Common myeloid progenitor, CD34-positive (primary cell): ENCODE measurements at regions not wholly inside any gene's neighbourhood (a gene's known extent, or its start where the extent isn't known, plus 50 kb on each side); places are given as distances from the start of the nearest gene placed in this dataset.

Source experiments
- CTCF ChIA-PET: fragments of 350-600 bp; sonication (Branson Sonifier 250); formaldehyde crosslinking; loops from one replicate; lab custom pipeline; 2021; ENCODE audit warnings: antibody characterized with exemption; lab: Charles Lee
- POLR2A ChIA-PET: fragments of 350-600 bp; sonication (Branson Sonifier 250); formaldehyde crosslinking; loops from one replicate; lab custom pipeline; 2021; ENCODE audit warnings: antibody characterized with exemption; lab: Charles Lee
- DNase-seq, 3 donors: peaks; one replicate each; pipeline versions ENCODE4 v3.0.0 to v3.0.0-alpha.2; 2013
- H3K27ac ChIP-seq, 2 experiments: 1 replicate in 1 of 2; 2 replicates in 1 of 2; pipeline ENCODE4 v1.7.0; 2013; ENCODE audit warnings: inconsistent platforms in 2 of 2, low read length in 2 of 2, mild to moderate bottlenecking in 2 of 2, low read depth in 1 of 2, moderate library complexity in 1 of 2; ENCODE audit not compliant: severe bottlenecking in 2 of 2, insufficient read depth in 1 of 2, poor library complexity in 1 of 2
- H3K27me3 ChIP-seq, 5 experiments: replicated peaks in 2 of 5; 1 replicate in 3 of 5; 2 replicates in 2 of 5; pipeline versions ENCODE4 v1.6.1 to v1.7.0; 2013; ENCODE audit warnings: low read length in 4 of 5, mild to moderate bottlenecking in 2 of 5, moderate library complexity in 2 of 5, inconsistent platforms in 1 of 5; ENCODE audit not compliant: insufficient read depth in 5 of 5, control insufficient read depth in 4 of 5
- H3K36me3 ChIP-seq, 4 experiments: 1 replicate in 2 of 4; 2 replicates in 2 of 4; pipeline versions ENCODE4 v1.6.1 to v1.7.0; 2013; ENCODE audit warnings: low read length in 3 of 4, control low read depth in 1 of 4, mild to moderate bottlenecking in 1 of 4; ENCODE audit not compliant: control insufficient read depth in 4 of 4, insufficient read depth in 4 of 4
- H3K4me1 ChIP-seq, 4 experiments: 1 replicate in 3 of 4; 2 replicates in 1 of 4; pipeline versions ENCODE4 v1.6.1 to v1.7.1; 2013; ENCODE audit warnings: low read length in 3 of 4, mild to moderate bottlenecking in 3 of 4, control low read depth in 1 of 4, inconsistent platforms in 1 of 4, moderate library complexity in 1 of 4; ENCODE audit not compliant: control insufficient read depth in 4 of 4, insufficient read depth in 4 of 4; ENCODE audit errors: control extremely low read depth in 1 of 4
- H3K4me3 ChIP-seq, 7 experiments: 1 replicate in 4 of 7; 2 replicates in 3 of 7; pipeline versions ENCODE4 v1.5.1 to v1.7.0; 2013; ENCODE audit warnings: mild to moderate bottlenecking in 7 of 7, low read length in 6 of 7, moderate library complexity in 6 of 7, inconsistent platforms in 2 of 7, low read depth in 2 of 7, control low read depth in 1 of 7; ENCODE audit not compliant: insufficient read depth in 4 of 7, control insufficient read depth in 1 of 7; ENCODE audit errors: extremely low read depth in 1 of 7
- H3K9me3 ChIP-seq, 5 experiments: 1 replicate in 4 of 5; 2 replicates in 1 of 5; pipeline versions ENCODE4 v1.6.1 to v1.7.1; 2013; ENCODE audit warnings: low read length in 4 of 5, mild to moderate bottlenecking in 2 of 5, inconsistent platforms in 1 of 5, low read depth in 1 of 5, moderate library complexity in 1 of 5; ENCODE audit not compliant: control insufficient read depth in 4 of 5, insufficient read depth in 2 of 5; ENCODE audit errors: control extremely low read depth in 1 of 5
- WGBS: methylation state at CpG from one replicate; pipeline ENCODE4 v1.1.5; 2013; ENCODE audit not compliant: insufficient coverage; 5-methylcytosine and 5-hydroxymethylcytosine counted together

DNA sequence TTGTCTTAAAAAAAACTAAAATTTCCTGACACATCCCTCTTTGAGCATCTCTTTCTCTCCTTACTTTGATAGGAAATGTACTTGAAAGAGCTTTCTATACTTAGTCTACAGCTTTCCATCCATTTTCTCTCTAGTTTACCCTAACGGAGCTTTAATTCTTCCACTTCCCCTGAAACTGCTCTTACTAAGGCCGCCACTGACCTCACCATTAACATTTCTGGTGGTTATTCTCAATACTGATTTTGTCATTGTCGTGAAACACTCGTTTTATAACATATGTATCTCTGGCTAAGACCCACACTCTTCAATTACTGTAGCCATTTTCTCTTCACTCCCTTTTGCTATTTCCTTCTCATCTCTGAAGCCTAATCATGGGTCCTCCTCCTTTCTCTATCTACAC lies 262.0 kb upstream of the FERD3L start:
- no peaks in the 10 kb centered on the region for H3K9me3 ChIP-seq
- DNase-seq, result no peak
- H3K4me3 ChIP-seq, result no peak overlapping the region
- H3K4me1 ChIP-seq, result peaks cover 0 to 12% (median 11%) of the 10 kb centered on the region in 4 experiments
- H3K36me3 ChIP-seq, result no peaks in the 10 kb centered on the region
- 100% methylated on average over 3 of the region's 4 CpGs for WGBS
- CTCF ChIA-PET, result no interaction called here
- H3K27ac ChIP-seq, result no peak overlapping the region
- POLR2A ChIA-PET, result interaction anchor here (0.6 kb wide), 1 partner anchor 18 kb away, joined by 3 read pairs; no protein-coding TSS in a partner anchor
- peaks cover 0 to 3% (median 0%) of the 10 kb centered on the region in 5 experiments for H3K27me3 ChIP-seq

DNA sequence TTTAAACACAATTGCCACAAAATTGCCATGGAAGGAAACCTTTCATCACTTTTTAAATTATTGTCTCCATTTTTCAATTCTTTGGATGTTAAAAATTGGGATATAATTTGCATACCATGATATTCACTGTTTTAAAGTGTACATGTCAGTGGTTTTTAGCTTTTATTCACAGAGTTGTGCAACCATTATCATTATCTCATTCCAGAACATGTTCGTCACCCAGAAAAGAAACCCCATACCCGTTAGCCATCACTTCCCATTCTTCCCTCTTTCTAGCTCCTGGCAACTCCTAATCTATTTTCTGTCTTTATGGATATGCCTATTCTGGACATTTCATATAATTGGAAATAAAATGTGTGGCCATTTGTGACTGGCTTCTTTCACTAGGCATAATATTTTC lies 260.3 kb upstream of the FERD3L start:
- DNase-seq, result no peak
- no peak overlapping the region for H3K4me3 ChIP-seq

DNA sequence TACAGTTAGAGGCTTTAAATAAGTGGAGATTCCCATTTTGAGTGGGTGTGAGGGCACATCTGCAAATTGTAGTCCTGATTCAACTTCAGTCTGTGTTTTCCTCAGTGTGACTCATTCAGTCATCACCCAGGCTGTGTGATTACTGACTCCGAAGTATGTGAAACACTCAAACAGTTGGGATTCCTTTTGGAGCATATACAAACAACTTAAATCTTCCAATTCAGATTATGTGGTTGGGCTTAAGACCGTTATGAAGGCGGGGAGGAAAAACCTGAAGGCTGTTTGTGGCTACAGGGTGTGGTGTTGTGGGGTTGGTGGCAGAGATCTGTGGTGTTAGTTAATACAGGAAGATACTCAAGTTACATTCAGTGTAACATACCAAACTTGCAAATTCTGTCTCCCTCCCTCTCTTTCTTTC lies 259.7 kb upstream of the FERD3L start:
- H3K36me3 ChIP-seq, result no peaks in the 10 kb centered on the region
- ChIA-PET CTCF (no interaction called here), POLR2A (no interaction called here)
- H3K9me3 ChIP-seq, result no peaks in the 10 kb centered on the region
- WGBS, result no CpG with 5 or more reads among the region's 3 CpGs
- peak; percentile 14 to 78 (median 69) for DNase-seq
- H3K4me3 ChIP-seq, result peak overlapping the region in 3 of 7 experiments; percentile 8 to 34 (median 17)
- no peak overlapping the region for H3K27ac ChIP-seq
- peaks cover 0 to 3% (median 0%) of the 10 kb centered on the region in 5 experiments for H3K27me3 ChIP-seq
- H3K4me1 ChIP-seq, result peaks cover 0 to 12% (median 11%) of the 10 kb centered on the region in 4 experiments

More for the DNA sequence above, 260.3 kb upstream of the FERD3L start:
- H3K4me1 ChIP-seq, result peaks cover 0 to 12% (median 11%) of the 10 kb centered on the region in 4 experiments
- H3K36me3 ChIP-seq, result no peaks in the 10 kb centered on the region
- ChIA-PET POLR2A (no interaction called here), CTCF (no interaction called here)
- 40% methylated on average over 1 of the region's 2 CpGs for WGBS
- H3K27ac ChIP-seq, result no peak overlapping the region
- no peaks in the 10 kb centered on the region for H3K9me3 ChIP-seq
- H3K27me3 ChIP-seq, result peaks cover 0 to 3% (median 0%) of the 10 kb centered on the region in 5 experiments

DNA sequence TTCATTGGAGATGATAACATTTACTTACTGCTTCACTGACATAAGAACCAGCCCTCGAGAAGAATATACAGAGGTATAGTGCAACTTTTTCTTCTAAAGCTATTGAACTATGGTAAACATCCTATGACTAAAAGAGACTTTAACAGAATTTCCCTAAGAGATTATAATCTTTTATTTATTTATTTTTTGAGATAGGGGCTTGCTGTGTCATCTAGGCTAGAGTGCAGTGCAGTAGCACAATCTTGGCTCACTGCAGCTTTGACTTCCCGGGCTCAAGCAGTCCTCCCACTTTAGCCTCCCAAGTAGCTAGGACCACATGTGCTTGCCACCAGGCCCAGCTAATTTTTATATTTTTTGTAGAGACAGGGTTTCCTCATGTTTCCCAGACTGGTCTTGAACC lies 258.5 kb upstream of the FERD3L start:
- H3K27me3 ChIP-seq, result peaks cover 0 to 3% (median 0%) of the 10 kb centered on the region in 5 experiments
- ChIA-PET CTCF (interaction anchor here (0.9 kb wide), 1 partner anchor 14 kb away, joined by 3 read pairs; no protein-coding TSS in a partner anchor), POLR2A (no interaction called here)
- no peak overlapping the region for H3K4me3 ChIP-seq
- no peak overlapping the region for H3K27ac ChIP-seq
- H3K4me1 ChIP-seq, result peaks cover 0 to 12% (median 11%) of the 10 kb centered on the region in 4 experiments
- no peak for DNase-seq
- H3K36me3 ChIP-seq, result no peaks in the 10 kb centered on the region
- WGBS, result 88% methylated on average over 1 of the region's 2 CpGs
- no peaks in the 10 kb centered on the region for H3K9me3 ChIP-seq

DNA sequence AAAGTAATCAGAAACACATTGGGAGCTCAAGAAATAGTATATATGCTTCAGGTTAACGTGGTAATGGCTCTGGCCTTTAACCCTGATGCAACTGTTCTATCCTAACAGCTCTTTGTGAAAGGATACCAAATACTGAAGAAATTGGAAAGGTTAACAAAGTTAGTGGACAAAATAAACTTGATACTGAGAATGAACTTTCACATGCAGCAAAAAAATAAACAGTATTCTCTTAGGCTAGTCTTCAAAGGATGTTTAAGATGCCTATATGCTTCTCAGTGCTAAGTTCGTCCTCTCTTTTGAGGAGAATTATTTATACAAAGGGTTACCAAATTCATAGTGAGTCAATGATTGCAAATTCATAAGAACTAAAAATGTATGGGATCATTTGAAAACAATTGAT lies 256.2 kb upstream of the FERD3L start:
- Histone ChIP-seq H3K36me3 (no peaks in the 10 kb centered on the region), H3K4me3 (no peak overlapping the region), H3K4me1 (peaks cover 7 to 23% (median 15%) of the 10 kb centered on the region in 4 experiments), H3K27me3 (no peaks in the 10 kb centered on the region), H3K9me3 (no peaks in the 10 kb centered on the region), H3K27ac (no peak overlapping the region)
- no peak for DNase-seq
- CTCF ChIA-PET, result interaction anchor here (1.5 kb wide), 1 partner anchor 20 kb away, joined by 3 read pairs; no protein-coding TSS in a partner anchor
- 100% methylated on average over 1 of the region's 2 CpGs for WGBS
- POLR2A ChIA-PET, result no interaction called here

DNA sequence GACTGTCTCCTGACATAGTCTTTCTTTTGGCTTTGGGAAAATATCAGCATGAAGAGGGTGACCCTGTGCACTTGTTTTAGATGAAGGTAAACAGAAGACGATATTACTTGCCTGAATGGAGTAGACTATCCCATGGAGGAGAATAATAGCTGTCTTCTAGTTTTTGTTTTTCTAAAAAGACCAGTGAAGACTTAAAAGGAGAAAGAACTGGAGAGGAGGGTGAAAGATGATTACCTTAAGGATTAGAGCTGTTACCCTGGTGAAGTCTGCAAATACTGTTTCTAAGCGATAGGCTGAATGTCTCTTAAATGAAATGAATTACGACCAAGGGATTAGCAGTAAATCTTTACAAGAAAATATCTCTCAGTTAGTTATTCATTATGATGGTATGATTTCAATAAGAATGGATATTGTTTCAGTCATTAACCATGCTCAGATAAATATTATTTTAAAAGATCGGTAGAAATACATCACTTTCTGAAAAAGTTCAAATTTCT lies 255.6 kb upstream of the FERD3L start:
- H3K4me3 ChIP-seq, result no peak overlapping the region
- H3K27ac ChIP-seq, result no peak overlapping the region
- H3K36me3 ChIP-seq, result no peaks in the 10 kb centered on the region
- peaks cover 7 to 23% (median 15%) of the 10 kb centered on the region in 4 experiments for H3K4me1 ChIP-seq
- no peak for DNase-seq
- WGBS, result 91% methylated on average over 1 of the region's 4 CpGs
- ChIA-PET POLR2A (no interaction called here), CTCF (interaction anchor here (1.5 kb wide), 1 partner anchor 19 kb away, joined by 3 read pairs; no protein-coding TSS in a partner anchor)
- H3K9me3 ChIP-seq, result no peaks in the 10 kb centered on the region
- H3K27me3 ChIP-seq, result no peaks in the 10 kb centered on the region

DNA sequence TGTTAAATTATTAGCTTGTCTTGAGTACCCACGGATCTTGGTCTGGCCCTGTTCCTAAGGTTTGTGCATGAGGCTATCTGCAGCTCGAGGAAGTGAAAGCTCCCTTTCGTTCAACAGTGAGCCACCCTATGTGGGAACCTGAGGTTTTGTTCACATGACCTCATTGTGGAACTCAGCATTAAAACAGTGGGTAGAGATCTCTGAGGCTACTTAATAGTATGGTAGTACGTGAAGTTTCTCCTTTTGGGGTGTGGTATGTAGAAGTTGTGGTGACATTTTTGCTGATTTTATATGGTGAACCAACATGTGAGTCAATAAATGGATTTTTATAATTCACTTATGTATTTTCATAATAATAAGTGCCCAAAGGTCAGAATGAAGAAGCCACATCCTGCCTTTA lies 252.7 kb upstream of the FERD3L start:
- CTCF ChIA-PET, result interaction anchor here (0.9 kb wide), 1 partner anchor 49 kb away, joined by 3 read pairs; no protein-coding TSS in a partner anchor
- POLR2A ChIA-PET, result no interaction called here
- Histone ChIP-seq H3K9me3 (no peaks in the 10 kb centered on the region), H3K27ac (no peak overlapping the region), H3K4me1 (peaks cover 0 to 12% (median 7%) of the 10 kb centered on the region in 4 experiments), H3K4me3 (no peak overlapping the region), H3K36me3 (no peaks in the 10 kb centered on the region), H3K27me3 (no peaks in the 10 kb centered on the region)
- peak in 2 of 3 donors; percentile 56 to 68 for DNase-seq
- 0% methylated on average over 3 of the region's 4 CpGs for WGBS
